ENCODE measurements at regions not wholly inside any gene's neighbourhood (a gene's known extent, or its start where the extent isn't known, plus 50 kb on each side); places are given as distances from the start of the nearest gene placed in this dataset.
"Not testable (repeated sequence)": the region's sequence is repeated elsewhere in the genome, so short reads cannot be mapped to it uniquely, and the experiment has no call there.

- DNase-seq (ENCODE audit: low read depth), result not testable (repeated sequence)
Measured at GRCh38 chr2:89152501-89152900, 461.0 kb downstream of the RPIA start.

GRCh38 chr2:89153210-89153609 lies 461.7 kb downstream of the RPIA start:
- not testable (repeated sequence) for DNase-seq (ENCODE audit: low read depth)

GRCh38 chr2:89154247-89154682 lies 462.8 kb downstream of the RPIA start:
- DNase-seq (ENCODE audit: low read depth), result not testable (repeated sequence)

GRCh38 chr2:89160306-89160705 lies 468.8 kb downstream of the RPIA start:
- not testable (repeated sequence) for DNase-seq (ENCODE audit: low read depth)

- DNase-seq (ENCODE audit: low read depth), result not testable (repeated sequence)
Measured at GRCh38 chr2:89161626-89162025, 470.2 kb downstream of the RPIA start.

DNA sequence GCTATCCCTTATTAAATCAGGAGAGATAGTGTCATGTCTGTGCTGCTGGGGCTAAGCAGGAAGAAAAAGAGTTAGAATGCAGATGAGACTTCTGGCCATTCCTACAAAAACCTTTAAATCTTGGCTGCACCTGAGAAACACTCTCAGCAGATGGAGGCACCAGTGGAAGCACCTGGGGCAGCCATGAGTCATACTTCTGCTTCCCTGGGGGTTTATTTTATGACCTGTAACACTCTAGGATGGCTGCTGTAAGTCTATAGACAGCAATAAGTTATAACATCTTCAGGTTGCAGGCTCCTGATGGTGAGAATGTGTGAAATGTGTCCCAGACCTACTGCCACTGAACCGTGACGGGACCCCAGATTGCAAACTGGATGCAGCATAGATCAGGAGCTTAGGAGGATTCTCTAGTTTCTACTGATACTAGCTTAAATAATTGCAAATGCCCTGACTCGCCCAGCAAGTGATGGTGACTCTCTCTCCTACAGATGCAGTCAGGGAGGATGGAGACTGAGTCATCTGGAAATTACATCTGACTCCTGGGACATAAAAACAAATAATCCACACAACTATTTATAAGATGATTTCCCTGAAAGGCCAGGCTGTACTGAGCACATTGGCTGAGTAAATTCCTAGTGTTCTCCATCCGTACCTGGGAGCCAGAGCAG lies 479.2 kb downstream of the RPIA start:
- DNase-seq (ENCODE audit: low read depth), result not testable (repeated sequence)

- DNase-seq (ENCODE audit: low read depth), result not testable (repeated sequence)
Measured at GRCh38 chr2:89171174-89171519, 479.7 kb downstream of the RPIA start.

DNA sequence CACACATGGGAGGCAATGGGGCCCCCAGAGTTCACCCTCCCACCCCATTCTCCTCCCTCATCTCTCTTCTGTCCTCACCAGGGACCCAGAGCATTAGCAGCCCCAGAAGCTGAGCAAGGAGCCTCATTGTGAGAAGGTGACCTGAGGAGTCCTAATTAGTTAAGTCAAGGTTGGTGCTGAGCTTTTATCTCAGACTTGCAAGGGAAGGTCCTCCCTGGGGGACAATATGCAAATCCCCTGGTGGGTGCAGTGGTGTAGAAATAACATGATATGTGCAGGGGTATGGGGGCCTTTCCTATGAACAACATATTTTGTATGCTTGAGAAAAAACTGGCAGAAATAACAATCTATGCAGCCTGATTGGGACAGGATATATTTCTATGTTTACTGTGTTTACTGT lies 485.5 kb downstream of the RPIA start:
- not testable (repeated sequence) for DNase-seq (ENCODE audit: low read depth)

- not testable (repeated sequence) for DNase-seq (ENCODE audit: low read depth)
Measured at GRCh38 chr2:89182221-89182620, 490.7 kb downstream of the RPIA start.

DNA sequence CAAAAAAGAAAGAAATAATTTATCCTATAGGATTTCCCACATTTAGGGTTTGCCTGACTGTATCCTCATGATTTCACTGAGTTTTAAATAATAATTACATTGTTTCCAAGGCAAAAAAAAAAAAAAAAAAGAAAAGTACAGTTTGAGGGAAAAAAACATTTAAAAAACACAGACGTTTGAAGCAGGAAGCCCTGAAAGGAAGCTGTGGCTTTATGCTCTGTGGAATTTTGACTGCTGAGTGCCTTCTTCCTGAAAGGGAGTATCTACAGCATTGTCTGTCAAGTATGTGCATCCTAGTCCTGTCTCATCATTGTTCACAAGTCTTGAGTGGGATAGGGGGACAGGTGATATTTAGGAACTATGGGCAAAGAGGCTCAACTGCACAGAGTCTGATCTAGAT lies 493.3 kb downstream of the RPIA start:
- DNase-seq (ENCODE audit: low read depth), result not testable (repeated sequence)

GRCh38 chr2:89195636-89196251 lies 504.3 kb downstream of the RPIA start:
- DNase-seq (ENCODE audit: low read depth), result not testable (repeated sequence)

- DNase-seq (ENCODE audit: low read depth), result not testable (repeated sequence)
Measured at GRCh38 chr2:89196719-89197118, 505.2 kb downstream of the RPIA start.

DNA sequence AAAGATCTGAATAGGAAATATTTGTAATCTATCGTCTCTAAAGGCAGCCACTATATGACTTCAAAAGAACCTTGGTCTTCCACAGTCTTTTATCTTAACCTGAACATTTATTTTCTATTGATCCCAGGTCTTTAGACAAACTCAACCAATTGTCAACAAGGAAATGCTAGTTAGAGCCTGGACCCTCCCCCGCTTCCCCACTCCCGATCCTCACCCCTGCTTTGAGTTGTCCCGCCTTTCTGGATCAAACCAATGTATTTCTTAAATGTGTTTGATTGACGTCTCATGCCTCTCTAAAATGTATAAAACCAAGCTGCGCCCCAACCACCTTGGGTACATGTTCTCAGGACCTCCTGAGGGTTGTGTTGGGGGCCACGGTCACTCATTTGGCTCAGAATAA lies 506.6 kb downstream of the RPIA start:
- not testable (repeated sequence) for DNase-seq (ENCODE audit: low read depth)

DNA sequence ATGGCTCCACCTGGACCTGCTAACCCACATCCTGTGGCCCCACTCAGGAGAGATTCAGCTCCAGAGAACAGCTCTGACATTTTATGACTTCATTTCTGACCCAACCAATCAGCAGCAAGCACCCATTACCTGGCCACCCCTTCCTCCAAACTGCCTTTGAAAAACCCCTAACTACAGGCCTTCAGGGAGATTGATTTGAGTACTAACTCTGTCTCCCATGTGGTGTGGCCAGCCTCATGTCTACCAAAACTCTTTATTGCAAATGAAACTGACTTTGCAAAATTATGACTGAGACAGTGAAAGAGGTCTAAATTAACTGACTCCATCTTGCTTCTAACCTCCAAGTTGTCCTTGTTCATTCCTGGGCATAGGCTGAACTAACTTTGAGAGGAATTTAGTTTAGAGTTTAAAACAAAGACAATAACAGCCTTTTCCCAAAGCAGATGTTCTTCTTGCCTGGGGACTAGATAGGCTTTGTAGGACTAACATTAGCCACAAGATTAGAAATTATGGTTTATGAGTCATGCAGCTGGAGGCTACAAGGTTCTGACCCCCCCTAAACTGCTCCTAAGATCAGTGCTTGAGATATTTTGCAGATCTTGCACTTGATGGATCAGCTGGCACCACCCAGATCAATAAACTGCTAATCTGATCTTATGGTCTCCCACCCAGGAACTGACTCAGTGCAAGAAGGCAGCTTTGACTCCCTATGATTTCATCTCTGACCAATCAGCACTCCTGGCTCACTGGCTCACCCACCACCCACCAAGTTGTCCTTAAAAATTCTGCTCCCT lies 508.2 kb downstream of the RPIA start:
- DNase-seq (ENCODE audit: low read depth), result not testable (repeated sequence)

DNA sequence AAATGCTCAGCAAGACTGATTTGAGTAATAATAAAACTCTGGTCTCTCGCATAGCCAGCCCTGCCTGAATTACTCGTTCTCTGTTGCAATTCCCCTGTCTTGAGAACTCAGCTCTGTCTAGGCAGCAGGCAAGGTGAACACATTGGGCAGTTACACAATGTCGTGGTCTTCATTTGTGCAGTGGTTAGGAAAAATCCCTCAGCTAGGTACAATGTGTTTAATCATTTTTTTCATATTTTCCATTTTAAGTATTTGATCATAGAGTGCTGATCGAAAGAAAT lies 508.7 kb downstream of the RPIA start:
- DNase-seq (ENCODE audit: low read depth), result not testable (repeated sequence)

- not testable (repeated sequence) for DNase-seq (ENCODE audit: low read depth)
Measured at GRCh38 chr2:89202518-89202917, 511.0 kb downstream of the RPIA start.

DNA sequence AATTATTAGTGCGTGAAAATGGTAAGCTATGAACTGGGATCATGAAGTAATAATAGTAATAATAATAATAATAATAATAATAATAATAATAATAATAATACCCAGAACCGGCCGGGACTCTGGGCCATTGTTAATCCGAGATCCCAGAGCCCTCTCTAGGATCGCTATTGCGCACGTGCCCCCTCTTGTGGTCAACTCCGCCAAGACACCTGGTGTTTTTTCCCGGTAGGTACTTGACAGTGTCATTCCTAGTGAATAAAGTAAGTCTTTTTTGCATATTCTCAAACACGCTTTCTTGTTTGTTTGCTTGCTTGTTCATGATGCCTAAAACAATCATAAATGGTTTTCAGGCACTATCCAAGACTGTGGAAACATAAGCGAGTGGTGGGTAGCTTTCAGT lies 513.7 kb downstream of the RPIA start:
- DNase-seq (ENCODE audit: low read depth), result peak; percentile 32

DNA sequence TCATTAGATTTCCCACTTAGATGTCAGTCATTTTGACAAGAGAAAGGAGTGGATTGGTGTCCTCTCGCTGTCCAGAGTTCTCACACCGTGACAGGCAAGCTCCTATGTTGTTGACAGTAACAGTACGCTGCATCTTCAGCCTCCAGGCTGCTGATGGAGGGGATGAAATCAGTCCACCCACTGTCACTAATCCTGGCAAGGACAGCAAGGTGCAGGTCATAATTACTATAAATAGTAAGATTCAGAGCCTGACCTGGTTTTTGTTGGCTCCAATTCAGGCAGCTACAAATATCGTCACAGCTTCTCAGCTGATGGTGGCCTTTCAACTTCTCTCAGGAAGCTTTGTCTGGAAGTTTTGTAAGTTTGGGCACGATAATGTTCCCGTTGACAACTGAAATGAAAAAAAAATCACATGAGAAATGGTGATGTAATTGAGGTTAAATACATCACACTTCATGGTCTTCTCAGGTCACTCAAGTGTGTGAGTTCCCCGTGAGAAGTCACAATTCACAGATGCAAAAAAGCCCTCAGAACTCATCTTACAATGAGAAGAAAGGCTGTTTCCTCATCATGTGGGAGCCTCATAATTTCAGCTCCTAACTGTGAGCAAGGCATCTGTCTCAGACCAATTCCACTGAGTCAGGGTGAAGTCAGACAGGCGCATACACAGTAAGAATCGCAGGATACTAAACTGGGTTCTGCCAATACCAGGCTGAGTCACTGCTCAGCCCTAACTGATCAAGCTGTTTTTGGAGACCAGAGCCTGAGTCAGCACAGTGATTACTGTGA lies 516.9 kb downstream of the RPIA start:
- not testable (repeated sequence) for DNase-seq (ENCODE audit: low read depth)

GRCh38 chr2:89213151-89213550 lies 521.7 kb downstream of the RPIA start:
- DNase-seq (ENCODE audit: low read depth), result not testable (repeated sequence)

GRCh38 chr2:89213811-89214210 lies 522.3 kb downstream of the RPIA start:
- DNase-seq (ENCODE audit: low read depth), result not testable (repeated sequence)

GRCh38 chr2:89221474-89221873 lies 530.0 kb downstream of the RPIA start:
- not testable (repeated sequence) for DNase-seq (ENCODE audit: low read depth)

DNA sequence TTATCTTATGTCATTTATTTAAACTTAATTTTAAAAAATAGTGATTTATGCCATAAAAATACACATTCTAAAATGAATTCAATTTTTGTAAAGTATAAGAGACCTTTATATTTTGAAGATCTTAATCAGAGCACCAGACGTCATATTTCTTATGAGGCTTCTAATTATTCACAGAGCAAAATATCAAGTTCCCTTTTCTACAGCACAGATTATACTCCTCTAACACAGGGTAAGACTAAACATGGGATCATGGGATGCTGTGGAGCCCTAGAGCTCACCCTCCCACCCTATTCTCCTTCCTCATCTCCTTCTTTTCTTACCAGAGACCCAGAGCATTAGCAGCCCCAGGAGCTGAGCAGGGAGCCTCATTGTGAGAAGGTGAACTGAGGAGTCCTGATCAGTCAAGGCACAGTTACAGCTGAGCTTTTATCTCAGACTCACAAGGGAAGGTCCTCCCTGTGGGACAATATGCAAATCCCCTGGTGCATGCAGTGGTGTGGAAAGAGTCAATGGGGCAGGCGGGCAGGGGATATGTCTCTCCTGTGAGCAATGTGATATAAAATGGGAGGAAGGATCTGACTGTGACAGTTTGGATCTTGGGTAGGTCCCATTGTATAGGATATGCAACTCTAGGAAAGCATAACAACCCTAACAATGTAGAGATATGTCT lies 530.7 kb downstream of the RPIA start:
- DNase-seq (ENCODE audit: low read depth), result not testable (repeated sequence)

Measured in activated T-cell treated with anti-CD3 and anti-CD28 coated beads for 48 hours (primary cell).